ENCODE measurements at regions not wholly inside any gene's neighbourhood (a gene's known extent, or its start where the extent isn't known, plus 50 kb on each side); places are given as distances from the start of the nearest gene placed in this dataset.

DNA sequence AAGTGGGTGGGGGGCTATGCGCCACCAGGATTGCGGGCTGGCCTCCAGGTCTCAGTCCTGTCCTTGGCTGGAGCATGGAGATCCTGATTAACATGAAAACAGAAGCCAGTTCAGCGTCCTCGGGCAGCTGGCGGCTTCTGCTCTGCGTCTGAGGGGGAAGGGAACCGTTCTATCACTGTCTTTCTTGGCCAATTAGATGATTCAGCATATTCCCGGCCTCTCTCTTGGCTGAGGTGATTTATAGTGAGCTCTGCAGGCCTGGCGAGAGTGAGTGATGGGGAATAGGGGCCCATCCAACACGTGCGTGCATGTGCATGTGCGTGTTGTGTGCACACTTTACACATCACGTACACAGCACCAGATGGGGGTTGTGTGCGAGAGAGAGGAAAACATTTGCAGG lies 145.8 kb upstream of the ATP6AP2 start:
- Histone ChIP-seq H3K27me3 (replicated peaks; ENCODE audit: control insufficient read depth, insufficient read depth, low read length) (peaks cover 3% of the 10 kb centered on the region), H3K4me3 (replicated peaks; ENCODE audit: low read depth, low read length) (no peak overlapping the region), H3K36me3 (ENCODE audit: control insufficient read depth, insufficient read depth, low read length) (no peaks in the 10 kb centered on the region)
- no peak for TF ChIP-seq CTCF (IDR thresholded peaks at IDR 0.05; ENCODE audit: insufficient read depth, low read length, poor library complexity, severe bottlenecking)
- no peak for DNase-seq (ENCODE audit: extremely low read depth, insufficient read length)

- TF ChIP-seq CTCF (IDR thresholded peaks at IDR 0.05; ENCODE audit: insufficient read depth, low read length, poor library complexity, severe bottlenecking): no peak
- Histone ChIP-seq H3K27me3 (replicated peaks; ENCODE audit: control insufficient read depth, insufficient read depth, low read length) (peaks cover 3% of the 10 kb centered on the region), H3K36me3 (ENCODE audit: control insufficient read depth, insufficient read depth, low read length) (no peaks in the 10 kb centered on the region), H3K4me3 (replicated peaks; ENCODE audit: low read depth, low read length) (no peak overlapping the region)
- no peak for DNase-seq (ENCODE audit: extremely low read depth, insufficient read length)
Observed at GRCh38 chrX:40434443-40434842, 146.3 kb upstream of the ATP6AP2 start.

GRCh38 chrX:40433160-40433559 lies 147.6 kb upstream of the ATP6AP2 start:
- Histone ChIP-seq H3K36me3 (ENCODE audit: control insufficient read depth, insufficient read depth, low read length) (no peaks in the 10 kb centered on the region), H3K4me3 (replicated peaks; ENCODE audit: low read depth, low read length) (no peak overlapping the region), H3K27me3 (replicated peaks; ENCODE audit: control insufficient read depth, insufficient read depth, low read length) (peaks cover 3% of the 10 kb centered on the region)
- TF ChIP-seq CTCF (IDR thresholded peaks at IDR 0.05; ENCODE audit: insufficient read depth, low read length, poor library complexity, severe bottlenecking): no peak
- DNase-seq (ENCODE audit: extremely low read depth, insufficient read length): no peak

DNA sequence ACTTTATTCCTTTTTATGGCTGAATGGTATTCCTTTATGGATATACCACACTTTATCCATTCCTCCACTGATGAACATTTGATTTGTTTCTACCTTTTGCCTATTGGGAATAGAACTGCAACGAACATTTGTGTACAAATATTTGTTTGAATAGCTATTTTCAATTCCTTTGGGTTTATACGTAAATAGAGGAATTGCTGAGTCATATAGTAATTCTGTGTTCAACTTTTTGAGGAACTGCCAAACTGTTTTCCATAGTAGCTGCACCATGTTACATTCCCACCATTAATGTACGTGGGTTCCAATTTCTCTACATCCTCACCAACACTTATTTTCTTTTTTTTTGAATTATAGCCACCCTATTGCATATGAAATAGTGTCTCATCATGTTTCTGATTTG lies 156.5 kb upstream of the ATP6AP2 start:
- Histone ChIP-seq H3K27me3 (replicated peaks; ENCODE audit: control insufficient read depth, insufficient read depth, low read length) (no peaks in the 10 kb centered on the region), H3K36me3 (ENCODE audit: control insufficient read depth, insufficient read depth, low read length) (no peaks in the 10 kb centered on the region), H3K4me3 (replicated peaks; ENCODE audit: low read depth, low read length) (no peak overlapping the region)
- no peak for TF ChIP-seq CTCF (IDR thresholded peaks at IDR 0.05; ENCODE audit: insufficient read depth, low read length, poor library complexity, severe bottlenecking)
- no peak for DNase-seq (ENCODE audit: extremely low read depth, insufficient read length)

DNA sequence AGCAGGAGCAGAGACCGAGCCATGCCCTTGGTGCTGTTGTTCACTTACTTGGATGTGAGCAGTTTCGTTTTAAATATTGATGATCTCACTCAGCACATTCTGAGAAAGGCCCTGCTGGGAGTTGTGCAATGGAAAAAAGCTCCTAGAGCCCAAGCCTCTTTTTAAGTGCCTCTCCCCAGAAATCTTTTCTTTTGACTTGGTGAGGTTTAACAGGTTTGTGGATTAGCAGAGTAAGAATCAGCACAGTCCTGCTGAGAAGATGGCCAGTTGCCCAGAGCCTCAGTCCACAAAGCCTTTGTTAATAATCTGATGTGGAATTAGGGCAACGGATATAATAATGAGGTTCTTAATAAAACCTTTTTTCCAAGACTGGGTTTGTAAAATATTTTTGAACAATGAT lies 157.5 kb upstream of the ATP6AP2 start:
- DNase-seq (ENCODE audit: extremely low read depth, insufficient read length): no peak
- Histone ChIP-seq H3K27me3 (replicated peaks; ENCODE audit: control insufficient read depth, insufficient read depth, low read length) (no peaks in the 10 kb centered on the region), H3K4me3 (replicated peaks; ENCODE audit: low read depth, low read length) (no peak overlapping the region), H3K36me3 (ENCODE audit: control insufficient read depth, insufficient read depth, low read length) (no peaks in the 10 kb centered on the region)
- TF ChIP-seq CTCF (IDR thresholded peaks at IDR 0.05; ENCODE audit: insufficient read depth, low read length, poor library complexity, severe bottlenecking): no peak

GRCh38 chrX:40422021-40422420 lies 158.7 kb upstream of the ATP6AP2 start:
- Histone ChIP-seq H3K4me3 (replicated peaks; ENCODE audit: low read depth, low read length) (no peak overlapping the region), H3K36me3 (ENCODE audit: control insufficient read depth, insufficient read depth, low read length) (no peaks in the 10 kb centered on the region), H3K27me3 (replicated peaks; ENCODE audit: control insufficient read depth, insufficient read depth, low read length) (no peaks in the 10 kb centered on the region)
- TF ChIP-seq CTCF (IDR thresholded peaks at IDR 0.05; ENCODE audit: insufficient read depth, low read length, poor library complexity, severe bottlenecking): no peak
- DNase-seq (ENCODE audit: extremely low read depth, insufficient read length): no peak

All from GM06990 (cell line).